GM12892 (cell line): ENCODE measurements at regions not wholly inside any gene's neighbourhood (a gene's known extent, or its start where the extent isn't known, plus 50 kb on each side); places are given as distances from the start of the nearest gene placed in this dataset.

ENCODE experiments used
- POLR2A ChIP-seq: IDR thresholded peaks from 2 replicates; pipeline ENCODE4 v1.6.1; 2011; ENCODE audit warnings: low read depth, low read length, control low read depth
- POLR2AphosphoS5 ChIP-seq: IDR thresholded peaks from 2 replicates; pipeline ENCODE4 v1.6.1; 2011; ENCODE audit warnings: low read depth, low read length, control low read depth
- TAF1 ChIP-seq: IDR thresholded peaks from 2 replicates; pipeline ENCODE4 v1.6.1; 2011; ENCODE audit warnings: low read depth, mild to moderate bottlenecking, control low read depth, low read length, borderline replicate concordance

- no peak for TF ChIP-seq POLR2A
- TF ChIP-seq TAF1: no peak
- TF ChIP-seq POLR2AphosphoS5: no peak
Measured at GRCh38 chr4:8722556-8722955, 130.0 kb downstream of the CPZ start.
